ENCODE measurements at regions not wholly inside any gene's neighbourhood (a gene's known extent, or its start where the extent isn't known, plus 50 kb on each side); places are given as distances from the start of the nearest gene placed in this dataset.

- TF ChIP-seq TAF1 (conservative IDR thresholded peaks at IDR 0.05) (no peak), YY1 (IDR thresholded peaks at IDR 0.05) (no peak), CTCF (IDR thresholded peaks at IDR 0.05; ENCODE audit: low read depth, low read length, missing input control) (no peak), JUND (IDR thresholded peaks at IDR 0.05) (no peak), REST (IDR thresholded peaks at IDR 0.05) (no peak), SP1 (IDR thresholded peaks at IDR 0.05) (no peak), EGR1 (IDR thresholded peaks at IDR 0.05; ENCODE audit: low read depth in 2 of 2) (no peak), RAD21 (IDR thresholded peaks at IDR 0.05) (no peak), GABPA (IDR thresholded peaks at IDR 0.05 in 1 of 2, conservative IDR thresholded peaks at IDR 0.05 in 1 of 2) (no peak), MAX (IDR thresholded peaks at IDR 0.05) (no peak)
These were observed 63.8 kb upstream of the FZD10 start for GRCh38 chr12:130098301-130099005.

Data from liver (tissue), 3 donors.